KMS-11 (cell line): ENCODE measurements at regions not wholly inside any gene's neighbourhood (a gene's known extent, or its start where the extent isn't known, plus 50 kb on each side); places are given as distances from the start of the nearest gene placed in this dataset.
"Not testable (repeated sequence)": the region's sequence is repeated elsewhere in the genome, so short reads cannot be mapped to it uniquely, and the experiment has no call there.

ENCODE experiments used
- H2AFZ ChIP-seq: fragments of 200-600 bp; sonication (generic); 2 replicates; pipeline ENCODE4 v1.6.1; 2016; ENCODE audit warnings: antibody characterized with exemption, mixed run types, low read depth
- H3K27ac ChIP-seq: fragments of 200-600 bp; sonication (generic); 2 replicates; pipeline ENCODE4 v1.6.1; 2016; ENCODE audit warnings: mild to moderate bottlenecking, mixed run types
- H3K27me3 ChIP-seq: fragments of 200-600 bp; sonication (generic); 2 replicates; pipeline ENCODE4 v1.6.1; 2017; ENCODE audit warnings: mild to moderate bottlenecking, low read depth, mixed run types, moderate library complexity; ENCODE audit not compliant: insufficient read depth
- H3K36me3 ChIP-seq: fragments of 200-600 bp; sonication (generic); 2 replicates; pipeline ENCODE4 v1.6.1; 2017; ENCODE audit warnings: mild to moderate bottlenecking, mixed run types; ENCODE audit not compliant: insufficient read depth
- H3K4me1 ChIP-seq: fragments of 200-600 bp; sonication (generic); 2 replicates; pipeline ENCODE4 v1.6.1; 2016; ENCODE audit warnings: mild to moderate bottlenecking, low read depth, mixed run types; ENCODE audit not compliant: poor library complexity, severe bottlenecking
- H3K4me2 ChIP-seq: fragments of 200-600 bp; sonication (generic); 2 replicates; pipeline ENCODE4 v1.7.0; 2016; ENCODE audit warnings: mild to moderate bottlenecking, mixed run types
- H3K4me3 ChIP-seq: fragments of 200-600 bp; sonication (generic); IDR thresholded peaks from 2 replicates; pipeline ENCODE4 v1.6.1; 2017; ENCODE audit warnings: low read depth, low read length, mixed read lengths; ENCODE audit not compliant: insufficient read depth
- H3K79me2 ChIP-seq: fragments of 200-600 bp; sonication (generic); 2 replicates; pipeline ENCODE4 v1.6.1; 2016; ENCODE audit warnings: low read depth, mixed run types; ENCODE audit not compliant: insufficient read depth
- H3K9ac ChIP-seq: fragments of 200-600 bp; sonication (generic); 2 replicates; pipeline ENCODE4 v1.6.1; 2016; ENCODE audit warnings: mild to moderate bottlenecking, mixed run types
- H4K20me1 ChIP-seq: fragments of 200-600 bp; sonication (generic); 2 replicates; pipeline ENCODE4 v1.6.1; 2016; ENCODE audit warnings: mild to moderate bottlenecking, mixed run types; ENCODE audit not compliant: insufficient read depth
- TF ChIP-seq, protein P1 (sequence below): fragments of 200-600 bp; sonication (generic); conservative IDR thresholded peaks from 2 replicates; pipeline ENCODE4 v1.6.1; 2017; ENCODE audit warnings: low read depth, mild to moderate bottlenecking, antibody characterized with exemption, low read length, moderate library complexity, mixed read lengths

DNA sequence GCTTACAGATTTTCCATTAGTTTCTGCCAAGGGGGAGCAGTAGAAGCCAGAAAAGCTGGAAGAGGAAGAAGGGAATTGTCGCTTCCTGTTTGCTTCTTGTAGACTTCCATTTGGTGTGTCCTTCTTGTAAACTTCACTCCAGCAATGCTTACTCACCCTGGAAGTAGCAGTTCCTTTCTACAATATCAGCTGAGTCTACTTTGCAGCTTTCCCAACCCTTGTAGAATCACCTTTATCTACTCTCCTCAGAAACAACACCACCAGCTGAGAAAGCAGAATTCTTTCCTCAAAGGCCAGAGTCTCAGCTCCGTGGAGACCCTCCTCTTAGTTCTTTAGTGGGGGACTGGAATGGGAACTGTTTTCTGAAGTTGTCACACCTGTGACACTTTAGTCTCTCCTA, 1136.7 kb upstream of the TMPRSS15 start:
- H2AFZ ChIP-seq, result peak overlapping the region; percentile 24; the same call in 1 of the 2 replicates
- TF ChIP-seq, protein P1, sequence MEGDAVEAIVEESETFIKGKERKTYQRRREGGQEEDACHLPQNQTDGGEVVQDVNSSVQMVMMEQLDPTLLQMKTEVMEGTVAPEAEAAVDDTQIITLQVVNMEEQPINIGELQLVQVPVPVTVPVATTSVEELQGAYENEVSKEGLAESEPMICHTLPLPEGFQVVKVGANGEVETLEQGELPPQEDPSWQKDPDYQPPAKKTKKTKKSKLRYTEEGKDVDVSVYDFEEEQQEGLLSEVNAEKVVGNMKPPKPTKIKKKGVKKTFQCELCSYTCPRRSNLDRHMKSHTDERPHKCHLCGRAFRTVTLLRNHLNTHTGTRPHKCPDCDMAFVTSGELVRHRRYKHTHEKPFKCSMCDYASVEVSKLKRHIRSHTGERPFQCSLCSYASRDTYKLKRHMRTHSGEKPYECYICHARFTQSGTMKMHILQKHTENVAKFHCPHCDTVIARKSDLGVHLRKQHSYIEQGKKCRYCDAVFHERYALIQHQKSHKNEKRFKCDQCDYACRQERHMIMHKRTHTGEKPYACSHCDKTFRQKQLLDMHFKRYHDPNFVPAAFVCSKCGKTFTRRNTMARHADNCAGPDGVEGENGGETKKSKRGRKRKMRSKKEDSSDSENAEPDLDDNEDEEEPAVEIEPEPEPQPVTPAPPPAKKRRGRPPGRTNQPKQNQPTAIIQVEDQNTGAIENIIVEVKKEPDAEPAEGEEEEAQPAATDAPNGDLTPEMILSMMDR, result no peak
- H3K27me3 ChIP-seq, result no peaks in the 10 kb centered on the region

DNA sequence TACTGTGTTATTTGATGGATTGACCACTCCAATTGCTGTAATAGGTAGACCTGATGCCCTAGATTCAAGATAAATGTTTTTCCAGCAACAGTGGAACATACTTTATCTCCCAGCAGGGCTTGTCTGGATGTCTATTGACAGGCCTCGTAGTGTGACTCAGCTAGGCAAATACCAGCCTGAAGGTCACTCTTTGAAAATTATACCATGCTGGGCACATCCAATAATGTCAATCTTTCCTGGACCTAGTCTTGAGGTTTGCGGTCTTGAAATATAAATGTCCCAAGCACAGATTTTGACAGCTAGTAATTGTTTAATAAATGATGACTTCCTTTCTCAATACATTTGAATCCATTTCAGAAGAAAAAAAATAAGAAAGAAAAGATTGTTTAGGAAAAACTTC, 1138.0 kb upstream of the TMPRSS15 start:
- H3K79me2 ChIP-seq, result no peaks in the 10 kb centered on the region
- TF ChIP-seq, protein P1, result no peak
- no peaks in the 10 kb centered on the region for H3K36me3 ChIP-seq
- H3K27ac ChIP-seq, result no peak overlapping the region
- no peak overlapping the region for H3K4me2 ChIP-seq
- no peak overlapping the region for H3K4me3 ChIP-seq
- H4K20me1 ChIP-seq, result no peaks in the 10 kb centered on the region
- H3K4me1 ChIP-seq, result no peaks in the 10 kb centered on the region
- H3K9ac ChIP-seq, result no peak overlapping the region
- H3K27me3 ChIP-seq, result no peaks in the 10 kb centered on the region
- no peak overlapping the region for H2AFZ ChIP-seq

More for the DNA sequence above, 1136.7 kb upstream of the TMPRSS15 start:
- no peaks in the 10 kb centered on the region for H4K20me1 ChIP-seq
- no peak overlapping the region for H3K9ac ChIP-seq
- no peaks in the 10 kb centered on the region for H3K36me3 ChIP-seq
- H3K4me3 ChIP-seq, result no peak overlapping the region
- H3K27ac ChIP-seq, result no peak overlapping the region
- H3K4me1 ChIP-seq, result no peaks in the 10 kb centered on the region
- H3K4me2 ChIP-seq, result no peak overlapping the region
- no peaks in the 10 kb centered on the region for H3K79me2 ChIP-seq

DNA sequence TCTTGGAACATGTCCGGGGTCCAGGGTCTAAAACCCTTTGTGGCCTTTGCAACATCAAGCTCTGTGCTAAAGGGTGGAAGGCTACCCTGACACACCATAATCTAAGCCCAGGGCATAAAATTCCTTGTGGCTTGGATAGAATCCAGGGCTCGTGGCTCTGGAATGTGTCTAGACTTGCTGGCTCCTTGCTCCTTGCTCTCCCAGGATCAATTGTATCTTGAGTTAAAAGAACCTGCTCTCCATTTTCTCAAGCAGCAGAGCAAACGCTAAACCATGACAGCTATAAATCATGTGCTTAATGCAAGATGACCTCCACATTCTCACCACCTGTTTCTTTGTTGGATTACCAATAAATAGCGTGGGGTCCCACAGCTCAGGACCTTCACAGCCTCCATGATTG, 1140.9 kb upstream of the TMPRSS15 start:
- H3K27ac ChIP-seq, H3K4me2 ChIP-seq, H3K27me3 ChIP-seq, H3K79me2 ChIP-seq, H3K4me3 ChIP-seq, H2AFZ ChIP-seq, H3K4me1 ChIP-seq, H3K9ac ChIP-seq, H3K36me3 ChIP-seq, H4K20me1 ChIP-seq: not testable (repeated sequence)

DNA sequence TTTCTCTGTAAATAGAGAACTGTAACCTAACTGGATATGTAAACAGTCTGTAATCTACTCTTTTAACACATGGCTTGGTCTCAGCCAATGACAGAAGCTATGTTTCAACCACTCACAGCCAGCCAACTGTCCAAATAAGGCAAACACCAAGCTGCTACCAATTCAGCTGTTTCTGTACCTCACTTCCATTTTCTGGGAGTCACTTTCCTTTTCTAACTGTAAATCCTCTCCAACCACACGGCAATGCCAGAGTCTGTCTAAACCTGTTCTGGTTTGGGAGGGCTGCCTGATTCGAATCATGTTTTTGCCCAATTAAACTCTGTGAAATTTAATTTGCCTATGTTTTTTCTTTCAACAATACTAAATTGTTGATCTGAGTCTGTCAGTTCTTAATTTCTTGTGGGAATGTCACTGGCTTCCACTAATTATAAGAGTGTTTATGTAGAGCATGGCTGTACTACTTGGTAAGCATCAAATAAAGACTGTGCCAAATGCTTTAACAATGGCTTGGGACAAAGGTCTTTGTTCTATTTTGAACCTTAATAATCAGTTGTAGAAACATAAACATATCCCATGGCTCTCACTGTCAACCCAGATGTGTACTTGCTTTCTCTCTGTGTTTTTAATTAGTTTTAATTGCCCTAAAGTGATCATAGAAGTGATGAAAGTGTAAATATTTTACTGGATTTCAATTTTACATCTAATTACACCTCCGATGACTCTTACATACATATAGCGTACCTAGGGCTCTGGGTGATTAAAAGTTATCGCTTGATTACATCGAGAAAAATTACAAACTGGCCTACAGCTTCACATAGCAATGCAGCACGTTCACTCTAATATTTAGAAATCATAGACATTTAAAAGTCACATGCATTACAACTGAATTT, 1144.6 kb upstream of the TMPRSS15 start:
- TF ChIP-seq, protein P1, result no peak
- Histone ChIP-seq H2AFZ (no peak overlapping the region), H3K9ac (no peak overlapping the region)

More for the DNA sequence above, 1144.6 kb upstream of the TMPRSS15 start:
- H4K20me1 ChIP-seq, result no peaks in the 10 kb centered on the region
- no peaks in the 10 kb centered on the region for H3K36me3 ChIP-seq
- H3K4me2 ChIP-seq, result no peak overlapping the region
- no peaks in the 10 kb centered on the region for H3K79me2 ChIP-seq
- H3K27me3 ChIP-seq, result no peaks in the 10 kb centered on the region
- no peaks in the 10 kb centered on the region for H3K4me1 ChIP-seq
- no peak overlapping the region for H3K27ac ChIP-seq
- H3K4me3 ChIP-seq, result no peak overlapping the region
